ENCODE measurements at regions not wholly inside any gene's neighbourhood (a gene's known extent, or its start where the extent isn't known, plus 50 kb on each side); places are given as distances from the start of the nearest gene placed in this dataset.

DNA sequence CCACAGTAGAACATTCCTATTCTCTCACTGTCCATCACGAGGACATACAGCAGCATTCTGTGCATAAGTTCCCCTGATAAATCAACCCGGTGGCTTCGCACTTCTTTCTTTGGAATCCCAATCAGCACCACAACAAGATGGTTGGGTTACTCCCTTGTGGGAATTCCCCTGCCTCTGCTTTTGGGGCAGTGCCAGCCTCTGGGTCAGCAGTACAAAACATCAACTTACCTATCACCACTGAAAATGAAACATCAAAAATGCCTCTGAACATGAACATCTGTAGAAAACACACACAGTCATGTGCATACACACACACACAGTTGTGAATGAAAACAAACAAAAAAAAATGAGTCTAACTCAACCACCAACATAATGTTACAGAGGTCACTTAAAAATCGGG lies 79.3 kb downstream of the KCNA4 start:
- TF ChIP-seq HDGF (IDR thresholded peaks at IDR 0.05; ENCODE audit: borderline replicate concordance), result no peak
- TF ChIP-seq SP1 (IDR thresholded peaks at IDR 0.05), result no peak
- TF ChIP-seq FOXA1 (IDR thresholded peaks at IDR 0.05), result no peak
- no peak for TF ChIP-seq ZNF384 (IDR thresholded peaks at IDR 0.05)
- TF ChIP-seq, protein P1, sequence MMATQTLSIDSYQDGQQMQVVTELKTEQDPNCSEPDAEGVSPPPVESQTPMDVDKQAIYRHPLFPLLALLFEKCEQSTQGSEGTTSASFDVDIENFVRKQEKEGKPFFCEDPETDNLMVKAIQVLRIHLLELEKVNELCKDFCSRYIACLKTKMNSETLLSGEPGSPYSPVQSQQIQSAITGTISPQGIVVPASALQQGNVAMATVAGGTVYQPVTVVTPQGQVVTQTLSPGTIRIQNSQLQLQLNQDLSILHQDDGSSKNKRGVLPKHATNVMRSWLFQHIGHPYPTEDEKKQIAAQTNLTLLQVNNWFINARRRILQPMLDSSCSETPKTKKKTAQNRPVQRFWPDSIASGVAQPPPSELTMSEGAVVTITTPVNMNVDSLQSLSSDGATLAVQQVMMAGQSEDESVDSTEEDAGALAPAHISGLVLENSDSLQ (IDR thresholded peaks at IDR 0.05), result no peak
